Left ventricle myocardium inferior (tissue), 1 donor: ENCODE measurements at regions not wholly inside any gene's neighbourhood (a gene's known extent, or its start where the extent isn't known, plus 50 kb on each side); places are given as distances from the start of the nearest gene placed in this dataset.

Experiments
- DNase-seq: peaks from one replicate; pipeline ENCODE4 v3.0.0-alpha.2; 2020
- H3K27ac ChIP-seq: fragments of 200-600 bp; replicated peaks from 2 replicates; pipeline ENCODE4 v1.8.0; 2021
- H3K27me3 ChIP-seq: fragments of 200-600 bp; 2 replicates; pipeline ENCODE4 v1.8.0; 2021; ENCODE audit warnings: low read depth
- H3K36me3 ChIP-seq: fragments of 200-600 bp; 2 replicates; pipeline ENCODE4 v1.8.0; 2021
- H3K4me1 ChIP-seq: fragments of 200-600 bp; 2 replicates; pipeline ENCODE4 v1.8.0; 2021
- H3K4me3 ChIP-seq: fragments of 200-600 bp; 2 replicates; pipeline ENCODE4 v1.8.0; 2021; ENCODE audit warnings: mild to moderate bottlenecking, moderate library complexity
- H3K9me3 ChIP-seq: fragments of 200-600 bp; replicated peaks from 2 replicates; pipeline ENCODE4 v1.8.0; 2021
- intact Hi-C: fragments of 100-400 bp; cut with micrococcal nuclease; formaldehyde crosslinking; loops from one replicate; pipeline ENCODE4 v1.11.0; 2022
- TF ChIP-seq, protein P1 (sequence below): fragments of 200-600 bp; IDR thresholded peaks from 2 replicates; pipeline ENCODE4 v1.8.0; 2021; ENCODE audit warnings: antibody characterized with exemption, mild to moderate bottlenecking, borderline replicate concordance
- donor health status: DM: no; HTN: yes; CAD: no; lungs with severe emphysema.

DNA sequence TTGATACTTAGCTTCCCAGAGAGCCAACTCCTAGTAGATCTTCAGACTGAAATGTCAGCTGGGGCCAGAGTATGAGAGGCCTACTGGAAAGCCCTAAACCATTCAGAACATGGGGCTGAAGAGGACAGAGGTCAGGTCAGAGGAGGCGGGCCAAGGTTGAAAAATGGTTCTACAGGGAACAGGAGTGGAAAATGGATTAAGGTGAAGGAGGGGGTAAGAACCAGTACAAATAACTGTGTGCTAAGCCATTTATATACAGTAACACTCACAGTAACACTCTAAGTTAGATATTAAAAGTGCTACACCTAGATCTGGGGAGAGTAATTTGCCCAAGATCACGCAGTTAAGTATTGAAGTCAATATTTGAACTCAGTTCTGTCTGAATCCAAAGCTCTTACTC, 313.2 kb upstream of the MAP3K7 start:
- intact Hi-C loops: no loop called here
- H3K4me1 ChIP-seq: no peaks in the 10 kb centered on the region
- H3K36me3 ChIP-seq: no peaks in the 10 kb centered on the region
- H3K27ac ChIP-seq: no peak overlapping the region
- H3K4me3 ChIP-seq: no peak overlapping the region
- H3K9me3 ChIP-seq: no peaks in the 10 kb centered on the region
- H3K27me3 ChIP-seq: no peaks in the 10 kb centered on the region
- TF ChIP-seq, protein P1, sequence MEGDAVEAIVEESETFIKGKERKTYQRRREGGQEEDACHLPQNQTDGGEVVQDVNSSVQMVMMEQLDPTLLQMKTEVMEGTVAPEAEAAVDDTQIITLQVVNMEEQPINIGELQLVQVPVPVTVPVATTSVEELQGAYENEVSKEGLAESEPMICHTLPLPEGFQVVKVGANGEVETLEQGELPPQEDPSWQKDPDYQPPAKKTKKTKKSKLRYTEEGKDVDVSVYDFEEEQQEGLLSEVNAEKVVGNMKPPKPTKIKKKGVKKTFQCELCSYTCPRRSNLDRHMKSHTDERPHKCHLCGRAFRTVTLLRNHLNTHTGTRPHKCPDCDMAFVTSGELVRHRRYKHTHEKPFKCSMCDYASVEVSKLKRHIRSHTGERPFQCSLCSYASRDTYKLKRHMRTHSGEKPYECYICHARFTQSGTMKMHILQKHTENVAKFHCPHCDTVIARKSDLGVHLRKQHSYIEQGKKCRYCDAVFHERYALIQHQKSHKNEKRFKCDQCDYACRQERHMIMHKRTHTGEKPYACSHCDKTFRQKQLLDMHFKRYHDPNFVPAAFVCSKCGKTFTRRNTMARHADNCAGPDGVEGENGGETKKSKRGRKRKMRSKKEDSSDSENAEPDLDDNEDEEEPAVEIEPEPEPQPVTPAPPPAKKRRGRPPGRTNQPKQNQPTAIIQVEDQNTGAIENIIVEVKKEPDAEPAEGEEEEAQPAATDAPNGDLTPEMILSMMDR: no peak
- no peak for DNase-seq

DNA sequence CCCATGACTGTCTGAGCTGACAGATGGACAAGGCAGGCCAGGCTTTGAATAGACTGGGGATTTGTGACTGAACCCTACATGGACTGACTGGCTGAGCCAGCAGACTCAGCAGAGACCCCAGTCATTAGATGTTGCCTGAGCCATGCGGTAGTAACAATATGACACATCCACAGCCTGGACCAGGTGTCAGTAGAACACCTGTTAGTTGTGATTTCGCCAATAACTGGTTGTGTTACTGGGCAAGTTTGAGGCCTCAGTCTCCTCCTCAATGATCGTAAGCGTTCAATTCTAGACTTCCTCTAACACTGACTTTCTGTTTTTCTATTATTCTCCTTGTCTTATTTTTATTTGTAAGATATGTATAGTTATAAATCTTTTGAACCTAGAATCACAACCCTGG, 311.9 kb upstream of the MAP3K7 start:
- Histone ChIP-seq H3K9me3 (no peaks in the 10 kb centered on the region), H3K4me3 (no peak overlapping the region), H3K36me3 (no peaks in the 10 kb centered on the region), H3K27me3 (no peaks in the 10 kb centered on the region), H3K4me1 (no peaks in the 10 kb centered on the region), H3K27ac (no peak overlapping the region)
- intact Hi-C loops: no loop called here
- no peak for DNase-seq
- TF ChIP-seq, protein P1: no peak

DNA sequence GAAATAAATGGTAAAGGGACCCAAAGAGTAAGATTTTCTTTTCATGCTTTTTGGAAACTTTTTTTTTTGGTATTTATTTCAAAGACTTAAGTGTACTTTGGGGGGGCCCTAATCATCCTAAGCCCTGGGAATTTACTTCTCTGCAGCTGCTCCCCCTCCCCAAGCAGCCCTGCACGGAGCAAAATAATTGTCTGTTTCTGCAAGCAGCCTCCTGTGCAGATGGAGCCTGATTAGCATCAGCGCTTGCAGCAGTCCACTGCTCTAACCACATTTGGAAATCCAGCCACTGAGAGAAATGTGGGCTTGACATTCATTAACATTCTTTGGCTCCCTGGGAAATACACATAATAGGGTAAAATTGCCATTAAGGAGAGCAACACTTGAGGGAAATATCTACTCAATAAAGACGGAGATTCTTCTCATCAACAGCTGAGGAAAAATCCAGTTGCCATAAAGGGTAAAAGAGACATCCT, 309.2 kb upstream of the MAP3K7 start:
- intact Hi-C loops: no loop called here
- no peaks in the 10 kb centered on the region for H3K36me3 ChIP-seq
- no peak overlapping the region for H3K27ac ChIP-seq
- no peaks in the 10 kb centered on the region for H3K9me3 ChIP-seq
- no peak overlapping the region for H3K4me3 ChIP-seq
- DNase-seq: no peak
- H3K4me1 ChIP-seq: no peaks in the 10 kb centered on the region
- TF ChIP-seq, protein P1: no peak
- no peaks in the 10 kb centered on the region for H3K27me3 ChIP-seq

DNA sequence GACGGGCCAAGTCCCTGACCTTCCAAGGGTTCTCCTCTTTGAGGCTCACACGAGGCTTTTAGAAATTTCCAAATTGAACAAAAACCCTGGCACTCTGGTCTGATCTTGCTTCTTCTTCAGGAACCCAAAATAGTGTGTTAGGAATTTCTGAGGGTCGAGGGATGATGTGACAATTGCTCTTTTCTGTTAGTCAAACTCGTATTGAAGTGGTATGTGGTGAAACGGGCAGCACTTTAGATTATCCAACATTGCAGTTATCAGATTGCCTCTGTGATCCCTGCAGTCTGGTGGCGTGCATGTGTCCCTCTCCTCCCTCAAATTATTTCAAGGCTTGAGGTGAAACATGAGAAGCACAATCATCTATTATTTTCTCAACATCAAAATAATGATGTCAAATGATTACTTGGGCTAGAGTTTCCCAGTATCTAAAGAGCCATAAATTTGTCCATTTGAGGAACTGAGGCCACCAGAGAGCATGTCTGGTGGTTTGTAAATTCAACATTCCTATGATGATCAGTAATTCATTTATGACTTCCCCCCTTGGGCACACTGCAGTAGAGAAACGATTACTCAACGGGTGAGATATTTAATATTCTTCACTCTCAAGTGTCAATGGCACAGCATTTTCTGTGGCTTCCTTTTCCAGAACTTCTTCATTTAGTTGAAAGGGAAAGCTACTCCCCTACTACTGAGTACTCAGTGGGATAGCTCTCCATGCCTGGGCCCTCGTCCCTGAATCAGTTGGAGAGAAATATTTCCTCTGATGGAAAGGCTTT, 308.6 kb upstream of the MAP3K7 start:
- H3K27me3 ChIP-seq: no peaks in the 10 kb centered on the region
- TF ChIP-seq, protein P1: no peak
- no peaks in the 10 kb centered on the region for H3K9me3 ChIP-seq
- no peak overlapping the region for H3K4me3 ChIP-seq
- DNase-seq: no peak
- no peak overlapping the region for H3K27ac ChIP-seq
- intact Hi-C loops: no loop called here
- H3K4me1 ChIP-seq: no peaks in the 10 kb centered on the region
- no peaks in the 10 kb centered on the region for H3K36me3 ChIP-seq

DNA sequence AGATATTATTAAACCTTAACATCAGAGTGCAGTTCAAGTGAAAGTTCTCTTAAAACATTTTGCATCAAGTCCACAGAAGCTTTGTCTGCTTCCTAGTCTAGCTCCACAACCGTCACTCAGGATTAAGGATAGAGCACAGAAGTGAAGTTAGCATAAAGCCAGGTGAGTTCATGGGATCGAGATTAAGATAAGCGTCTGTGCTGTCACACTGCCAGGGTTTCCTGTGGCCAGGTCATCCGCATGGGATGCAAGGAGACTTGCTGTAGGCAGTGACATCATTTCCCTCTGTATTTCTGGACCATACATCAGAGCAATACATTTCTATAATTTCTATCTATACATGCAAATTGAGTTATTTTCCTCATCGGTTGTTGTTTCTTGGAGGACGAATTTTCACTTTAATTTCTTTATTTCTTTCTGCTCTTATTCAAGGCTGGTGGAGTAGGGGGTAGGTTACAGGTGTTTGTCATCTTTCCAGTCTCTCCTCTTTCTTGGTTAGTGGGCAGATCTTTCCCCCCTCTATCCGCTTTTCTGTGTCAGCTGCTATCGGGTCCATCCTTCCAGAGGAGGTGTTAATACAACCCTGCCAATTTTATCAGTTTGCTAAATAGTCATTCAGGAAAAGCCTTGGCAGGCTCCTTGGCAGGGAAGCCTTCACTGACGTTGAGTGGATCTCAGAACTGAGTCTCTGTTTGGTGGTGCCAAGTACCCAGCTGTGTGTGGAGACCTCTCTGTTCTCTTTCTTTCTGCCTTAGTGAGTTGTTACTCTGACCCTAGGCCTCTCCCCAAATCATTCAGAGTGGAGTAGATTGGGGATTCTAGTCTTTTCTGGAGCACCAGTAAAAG, 307.6 kb upstream of the MAP3K7 start:
- Histone ChIP-seq H3K4me3 (no peak overlapping the region), H3K36me3 (no peaks in the 10 kb centered on the region), H3K27ac (no peak overlapping the region), H3K4me1 (no peaks in the 10 kb centered on the region), H3K9me3 (no peaks in the 10 kb centered on the region), H3K27me3 (no peaks in the 10 kb centered on the region)
- intact Hi-C loops: no loop called here
- TF ChIP-seq, protein P1: no peak
- no peak for DNase-seq
